Endothelial cell of umbilical vein (primary cell): ENCODE measurements at regions not wholly inside any gene's neighbourhood (a gene's known extent, or its start where the extent isn't known, plus 50 kb on each side); places are given as distances from the start of the nearest gene placed in this dataset.

Experiments used
- BruUV-seq: library from RNA; stranded (reverse); fragments of 400-500 nt; replicated peaks from 2 replicates; lab custom pipeline; 2021; lab: Mats Ljungman, UMichigan
- CTCF ChIA-PET: fragments of 300-600, 350-600 bp; sonication (Branson Sonifier 250); formaldehyde crosslinking; loops from one replicate; lab custom pipeline; 2021; ENCODE audit warnings: antibody characterized with exemption, inconsistent platforms; lab: Charles Lee
- POLR2A ChIA-PET: fragments of 300-600, 350-600 bp; sonication (Branson Sonifier 250); formaldehyde crosslinking; loops from one replicate; lab custom pipeline; 2021; ENCODE audit warnings: antibody characterized with exemption, inconsistent platforms; lab: Charles Lee
- DNase-seq: peaks from one replicate; pipeline ENCODE4 v3.0.0-alpha.2; 2011; ENCODE audit warnings: low read depth, low spot score
- FAIRE-seq: peaks from 2 replicates; lab custom pipeline; 2011; peaks lifted over from hg19 to GRCh38; lab: Jason Lieb, UNC
- H2AFZ ChIP-seq: 2 replicates; pipeline ENCODE4 v1.6.0; 2012; ENCODE audit warnings: low read depth, low read length, control low read depth, inconsistent platforms
- H3K27ac ChIP-seq: 2 replicates; pipeline ENCODE4 v1.5.1; 2011; ENCODE audit warnings: low read depth, mild to moderate bottlenecking, control low read depth, low read length, moderate library complexity; ENCODE audit not compliant: insufficient read depth
- H3K27me3 ChIP-seq, 2 experiments: 2 replicates each; pipeline versions ENCODE4 v1.6.0 to v1.6.1; 2011; ENCODE audit warnings: low read length in 2 of 2, mixed read lengths in 1 of 2; ENCODE audit not compliant: control insufficient read depth in 2 of 2, insufficient read depth in 2 of 2
- H3K36me3 ChIP-seq, 2 experiments: 2 replicates in 1 of 2; 3 replicates in 1 of 2; pipeline ENCODE4 v1.5.1; 2011; ENCODE audit warnings: low read length in 2 of 2, mild to moderate bottlenecking in 1 of 2, moderate library complexity in 1 of 2; ENCODE audit not compliant: control insufficient read depth in 2 of 2, insufficient read depth in 2 of 2; ENCODE audit errors: extremely low read depth in 1 of 2
- H3K4me1 ChIP-seq: 3 replicates; pipeline ENCODE4 v1.5.1; 2011; ENCODE audit warnings: mild to moderate bottlenecking, low read length; ENCODE audit not compliant: control insufficient read depth, insufficient read depth; ENCODE audit errors: extremely low read depth
- H3K4me2 ChIP-seq: 2 replicates; pipeline ENCODE4 v1.6.1; 2011; ENCODE audit warnings: low read length, control low read depth, mixed read lengths; ENCODE audit not compliant: insufficient read depth
- H3K4me3 ChIP-seq, 3 experiments: fragments of 200-600 bp in 1 of 3; sonication (generic), shearing (Covaris generic) in 1 of 3; replicated peaks in 1 of 3; 2 replicates each; pipeline ENCODE4 v1.5.1; 2011 to 2016; ENCODE audit warnings: control low read depth in 3 of 3, low read length in 3 of 3, mild to moderate bottlenecking in 2 of 3, inconsistent platforms in 1 of 3, low read depth in 1 of 3, moderate library complexity in 1 of 3; ENCODE audit not compliant: insufficient read depth in 1 of 3
- H3K79me2 ChIP-seq: 2 replicates; pipeline ENCODE4 v1.6.0; 2012; ENCODE audit warnings: low read length, inconsistent platforms; ENCODE audit not compliant: control insufficient read depth, insufficient read depth
- H3K9ac ChIP-seq: replicated peaks from 2 replicates; pipeline ENCODE3; 2011; ENCODE audit warnings: low read length, control low read depth; ENCODE audit not compliant: insufficient read depth; ENCODE audit errors: extremely low read depth
- H3K9me1 ChIP-seq: replicated peaks from 3 replicates; pipeline ENCODE4 v1.6.0; 2011; ENCODE audit warnings: mild to moderate bottlenecking, low read length; ENCODE audit not compliant: control insufficient read depth, insufficient read depth; ENCODE audit errors: extremely low read depth
- H3K9me3 ChIP-seq: replicated peaks from 2 replicates; pipeline ENCODE4 v1.5.1; 2012; ENCODE audit warnings: low read length, inconsistent platforms; ENCODE audit not compliant: control insufficient read depth, insufficient read depth
- H4K20me1 ChIP-seq: replicated peaks from 2 replicates; pipeline ENCODE3; 2011; ENCODE audit warnings: mild to moderate bottlenecking, low read length; ENCODE audit not compliant: control insufficient read depth, insufficient read depth; ENCODE audit errors: extremely low read depth
- EZH2 ChIP-seq: IDR thresholded peaks from 2 replicates; pipeline ENCODE4 v1.6.1; 2012; ENCODE audit warnings: borderline replicate concordance, low read depth, mild to moderate bottlenecking, moderate library complexity, low read length, inconsistent platforms; ENCODE audit not compliant: severe bottlenecking
- FOS ChIP-seq: IDR thresholded peaks from 2 replicates; pipeline ENCODE4 v1.6.1; 2011; ENCODE audit warnings: mild to moderate bottlenecking, low read length, moderate library complexity, borderline replicate concordance; ENCODE audit not compliant: insufficient read depth
- GATA2 ChIP-seq: IDR thresholded peaks from 2 replicates; pipeline ENCODE4 v1.7.0; 2011; ENCODE audit warnings: low read depth, mild to moderate bottlenecking, moderate library complexity, mixed read lengths, low read length; ENCODE audit not compliant: insufficient read length, insufficient read depth
- JUN ChIP-seq: IDR thresholded peaks from 2 replicates; pipeline ENCODE4 v1.6.1; 2011; ENCODE audit warnings: borderline replicate concordance, low read depth; ENCODE audit not compliant: insufficient read length, insufficient read depth
- MYC ChIP-seq: IDR thresholded peaks from one replicate; pipeline ENCODE4 v1.6.1; 2011; ENCODE audit warnings: mild to moderate bottlenecking, low read depth, low read length
- POLR2A ChIP-seq: IDR thresholded peaks from 2 replicates; pipeline ENCODE4 v1.6.1; 2012; ENCODE audit warnings: low read depth, mild to moderate bottlenecking, control low read depth, low read length
- POLR2AphosphoS5 ChIP-seq: IDR thresholded peaks from 2 replicates; pipeline ENCODE4 v1.6.1; 2012; ENCODE audit warnings: low read depth, mild to moderate bottlenecking, control low read depth, low read length, moderate library complexity; ENCODE audit not compliant: insufficient read depth
- dilution Hi-C: fragments of 300-500 bp; cut with MboI; formaldehyde crosslinking; loops from one replicate; pipeline ENCODE4 v1.15.0; 2019; ENCODE audit warnings: low sequenced_read_pairs; ENCODE audit not compliant: extremely low pct_ligation_motif_present
- intact Hi-C: fragments of 100-400 bp; cut with micrococcal nuclease; formaldehyde crosslinking; loops from one replicate; pipeline ENCODE4 v1.10.0; 2022
- TF ChIP-seq, protein P1 (sequence below), 2 donors: IDR thresholded peaks; 1 replicate in 1 of 2; 2 replicates in 1 of 2; pipeline ENCODE4 v1.5.1; 2011; ENCODE audit warnings: low read length in 2 of 2, mild to moderate bottlenecking in 2 of 2, moderate library complexity in 2 of 2, control low read depth in 1 of 2, inconsistent platforms in 1 of 2, low read depth in 1 of 2; ENCODE audit not compliant: insufficient read depth in 1 of 2; ENCODE audit errors: extremely low read depth in 1 of 2
- TF ChIP-seq, protein P2 (sequence below): IDR thresholded peaks from 2 replicates; pipeline ENCODE4 v1.6.1; 2011; ENCODE audit not compliant: insufficient read depth, insufficient read length

DNA sequence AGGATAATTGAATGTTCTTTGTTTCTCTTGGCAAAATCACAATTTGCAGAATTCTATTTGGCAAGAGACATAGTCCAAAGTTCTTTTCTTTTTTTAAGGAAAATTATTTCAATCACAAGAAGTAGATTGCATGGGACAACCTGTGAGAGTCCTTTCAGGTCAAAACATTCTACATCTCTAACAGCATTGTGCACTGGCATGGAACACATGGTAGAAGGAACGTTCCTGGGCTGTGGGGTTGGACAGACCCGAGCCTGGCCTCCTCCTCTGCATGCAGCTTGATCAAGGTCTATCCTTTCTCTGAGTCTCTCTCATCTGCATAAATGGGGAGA lies 88.6 kb upstream of the CPSF6 start:
- FAIRE-seq (no peak), DNase-seq (no peak)
- no peak for TF ChIP-seq FOS
- TF ChIP-seq, protein P1, sequence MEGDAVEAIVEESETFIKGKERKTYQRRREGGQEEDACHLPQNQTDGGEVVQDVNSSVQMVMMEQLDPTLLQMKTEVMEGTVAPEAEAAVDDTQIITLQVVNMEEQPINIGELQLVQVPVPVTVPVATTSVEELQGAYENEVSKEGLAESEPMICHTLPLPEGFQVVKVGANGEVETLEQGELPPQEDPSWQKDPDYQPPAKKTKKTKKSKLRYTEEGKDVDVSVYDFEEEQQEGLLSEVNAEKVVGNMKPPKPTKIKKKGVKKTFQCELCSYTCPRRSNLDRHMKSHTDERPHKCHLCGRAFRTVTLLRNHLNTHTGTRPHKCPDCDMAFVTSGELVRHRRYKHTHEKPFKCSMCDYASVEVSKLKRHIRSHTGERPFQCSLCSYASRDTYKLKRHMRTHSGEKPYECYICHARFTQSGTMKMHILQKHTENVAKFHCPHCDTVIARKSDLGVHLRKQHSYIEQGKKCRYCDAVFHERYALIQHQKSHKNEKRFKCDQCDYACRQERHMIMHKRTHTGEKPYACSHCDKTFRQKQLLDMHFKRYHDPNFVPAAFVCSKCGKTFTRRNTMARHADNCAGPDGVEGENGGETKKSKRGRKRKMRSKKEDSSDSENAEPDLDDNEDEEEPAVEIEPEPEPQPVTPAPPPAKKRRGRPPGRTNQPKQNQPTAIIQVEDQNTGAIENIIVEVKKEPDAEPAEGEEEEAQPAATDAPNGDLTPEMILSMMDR (IDR thresholded peaks at IDR 0.05; ENCODE audit: extremely low read depth in 1 of 2, insufficient read depth in 1 of 2, low read depth in 1 of 2, low read length in 2 of 2), result no peak
- TF ChIP-seq POLR2A, result no peak
- TF ChIP-seq EZH2, result no peak
- TF ChIP-seq POLR2AphosphoS5, result no peak
- TF ChIP-seq MYC, result no peak
- TF ChIP-seq, protein P2, sequence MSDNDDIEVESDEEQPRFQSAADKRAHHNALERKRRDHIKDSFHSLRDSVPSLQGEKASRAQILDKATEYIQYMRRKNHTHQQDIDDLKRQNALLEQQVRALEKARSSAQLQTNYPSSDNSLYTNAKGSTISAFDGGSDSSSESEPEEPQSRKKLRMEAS, result no peak
- TF ChIP-seq JUN, result no peak
- no peak for TF ChIP-seq GATA2
- CTCF ChIA-PET, result no interaction called here
- POLR2A ChIA-PET, result no interaction called here
- Histone ChIP-seq H3K4me1 (no peaks in the 10 kb centered on the region), H3K36me3 (no peaks in the 10 kb centered on the region), H3K79me2 (no peaks in the 10 kb centered on the region), H3K27me3 (peaks cover 3 to 7% of the 10 kb centered on the region in 2 experiments), H3K4me3 (no peak overlapping the region), H3K9me3 (no peaks in the 10 kb centered on the region), H4K20me1 (no peaks in the 10 kb centered on the region), H3K27ac (no peak overlapping the region), H3K4me2 (no peak overlapping the region), H2AFZ (no peak overlapping the region), H3K9ac (no peak overlapping the region), H3K9me1 (no peaks in the 10 kb centered on the region)
- no TSS peak for BruUV-seq
- dilution Hi-C loops (no loop called here), intact Hi-C loops (no loop called here)
